Astrocyte (in vitro differentiated cells and primary cell): ENCODE measurements at regions not wholly inside any gene's neighbourhood (a gene's known extent, or its start where the extent isn't known, plus 50 kb on each side); places are given as distances from the start of the nearest gene placed in this dataset.

Experiments
- DNase-seq: peaks from one replicate; pipeline ENCODE4 v3.0.0-alpha.2; 2010; ENCODE audit warnings: low read depth
- FAIRE-seq: peaks from 2 replicates; lab custom pipeline; 2011; peaks lifted over from hg19 to GRCh38; lab: Jason Lieb, UNC
- H2AFZ ChIP-seq: 2 replicates; pipeline ENCODE4 v1.6.0; 2012; ENCODE audit warnings: low read depth, low read length, inconsistent platforms
- H3K27ac ChIP-seq: 2 replicates; pipeline ENCODE4 v1.5.1; 2011; ENCODE audit warnings: low read depth, low read length, inconsistent platforms
- H3K27me3 ChIP-seq: 2 replicates; pipeline ENCODE4 v1.6.0; 2011; ENCODE audit warnings: low read length, inconsistent platforms; ENCODE audit not compliant: insufficient read depth
- H3K36me3 ChIP-seq: 2 replicates; pipeline ENCODE4 v1.5.1; 2011; ENCODE audit warnings: low read length, inconsistent platforms; ENCODE audit not compliant: insufficient read depth
- H3K4me1 ChIP-seq: 2 replicates; pipeline ENCODE4 v1.5.1; 2011; ENCODE audit warnings: low read length, inconsistent platforms; ENCODE audit not compliant: insufficient read depth
- H3K4me2 ChIP-seq: 2 replicates; pipeline ENCODE4 v1.6.0; 2012; ENCODE audit warnings: low read length, inconsistent platforms
- H3K4me3 ChIP-seq: 2 replicates; pipeline ENCODE4 v1.5.1; 2011; ENCODE audit warnings: low read depth, mild to moderate bottlenecking, low read length, inconsistent platforms; ENCODE audit not compliant: insufficient read depth
- H3K79me2 ChIP-seq: 2 replicates; pipeline ENCODE4 v1.6.0; 2012; ENCODE audit warnings: mild to moderate bottlenecking, low read length, inconsistent platforms; ENCODE audit not compliant: insufficient read depth
- H3K9ac ChIP-seq: 2 replicates; pipeline ENCODE4 v1.6.0; 2012; ENCODE audit warnings: mild to moderate bottlenecking, low read length, inconsistent platforms
- H3K9me3 ChIP-seq: 2 replicates; pipeline ENCODE4 v1.5.1; 2012; ENCODE audit warnings: low read depth, mild to moderate bottlenecking, low read length, inconsistent platforms; ENCODE audit not compliant: insufficient read depth
- H4K20me1 ChIP-seq: 2 replicates; pipeline ENCODE4 v1.6.0; 2012; ENCODE audit warnings: low read length, inconsistent platforms; ENCODE audit not compliant: insufficient read depth
- H3K27ac Mint-ChIP-seq: one replicate; pipeline ENCODE4 v1.8.0; 2021; ENCODE audit warnings: mild to moderate bottlenecking, mixed read lengths; ENCODE audit not compliant: unreplicated experiment
- H3K27me3 Mint-ChIP-seq: one replicate; pipeline ENCODE4 v1.8.0; 2021; ENCODE audit warnings: low read depth, mixed read lengths; ENCODE audit not compliant: unreplicated experiment
- H3K36me3 Mint-ChIP-seq: one replicate; pipeline ENCODE4 v1.8.0; 2021; ENCODE audit warnings: low read depth, mixed read lengths; ENCODE audit not compliant: unreplicated experiment
- H3K4me1 Mint-ChIP-seq: one replicate; pipeline ENCODE4 v1.8.0; 2021; ENCODE audit warnings: low read depth, mixed read lengths; ENCODE audit not compliant: unreplicated experiment
- H3K4me3 Mint-ChIP-seq: one replicate; pipeline ENCODE4 v1.8.0; 2021; ENCODE audit warnings: mild to moderate bottlenecking, moderate library complexity, mixed read lengths; ENCODE audit not compliant: unreplicated experiment
- H3K9me3 Mint-ChIP-seq: one replicate; pipeline ENCODE4 v1.8.0; 2021; ENCODE audit warnings: mild to moderate bottlenecking, mixed read lengths; ENCODE audit not compliant: unreplicated experiment
- EZH2 ChIP-seq: IDR thresholded peaks from 2 replicates; pipeline ENCODE4 v1.6.1; 2012; ENCODE audit warnings: mild to moderate bottlenecking, low read length, inconsistent platforms; ENCODE audit not compliant: insufficient read depth
- TF ChIP-seq, protein P1 (sequence below): IDR thresholded peaks from 2 replicates; pipeline ENCODE4 v1.5.1; 2011; ENCODE audit warnings: low read depth, mild to moderate bottlenecking, inconsistent platforms, low read length, moderate library complexity; ENCODE audit not compliant: insufficient read depth

DNA sequence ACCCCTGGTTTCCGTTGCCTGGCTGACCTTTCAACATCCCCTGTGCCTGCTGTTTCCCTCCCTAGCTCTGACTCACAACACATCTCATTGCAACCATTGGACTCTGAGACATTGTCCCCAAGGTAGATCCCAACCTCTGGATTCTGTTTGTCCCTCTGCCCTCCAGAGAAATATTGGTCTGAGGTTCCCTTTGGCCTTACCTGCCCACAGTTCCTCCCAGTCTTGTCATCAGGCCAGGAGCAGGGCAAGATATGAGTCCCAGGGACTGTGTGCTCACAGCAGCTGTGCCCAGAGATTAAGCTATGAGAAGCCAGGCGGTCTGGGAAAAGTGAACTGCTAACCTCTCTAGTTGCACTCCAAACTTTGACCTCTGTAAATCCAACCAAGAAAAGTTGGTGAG is 168.2 kb upstream of the NR2F2 start:
- H3K79me2 ChIP-seq = no peaks in the 10 kb centered on the region
- H3K4me3 Mint-ChIP-seq = no peak overlapping the region
- no peak overlapping the region for H3K4me2 ChIP-seq
- H3K27ac Mint-ChIP-seq = no peak overlapping the region
- H2AFZ ChIP-seq = no peak overlapping the region
- H3K9me3 Mint-ChIP-seq = no peaks in the 10 kb centered on the region
- H3K4me1 ChIP-seq = no peaks in the 10 kb centered on the region
- H3K4me1 Mint-ChIP-seq = peaks cover 13% of the 10 kb centered on the region
- no peak for DNase-seq
- no peak for TF ChIP-seq EZH2
- TF ChIP-seq, protein P1, sequence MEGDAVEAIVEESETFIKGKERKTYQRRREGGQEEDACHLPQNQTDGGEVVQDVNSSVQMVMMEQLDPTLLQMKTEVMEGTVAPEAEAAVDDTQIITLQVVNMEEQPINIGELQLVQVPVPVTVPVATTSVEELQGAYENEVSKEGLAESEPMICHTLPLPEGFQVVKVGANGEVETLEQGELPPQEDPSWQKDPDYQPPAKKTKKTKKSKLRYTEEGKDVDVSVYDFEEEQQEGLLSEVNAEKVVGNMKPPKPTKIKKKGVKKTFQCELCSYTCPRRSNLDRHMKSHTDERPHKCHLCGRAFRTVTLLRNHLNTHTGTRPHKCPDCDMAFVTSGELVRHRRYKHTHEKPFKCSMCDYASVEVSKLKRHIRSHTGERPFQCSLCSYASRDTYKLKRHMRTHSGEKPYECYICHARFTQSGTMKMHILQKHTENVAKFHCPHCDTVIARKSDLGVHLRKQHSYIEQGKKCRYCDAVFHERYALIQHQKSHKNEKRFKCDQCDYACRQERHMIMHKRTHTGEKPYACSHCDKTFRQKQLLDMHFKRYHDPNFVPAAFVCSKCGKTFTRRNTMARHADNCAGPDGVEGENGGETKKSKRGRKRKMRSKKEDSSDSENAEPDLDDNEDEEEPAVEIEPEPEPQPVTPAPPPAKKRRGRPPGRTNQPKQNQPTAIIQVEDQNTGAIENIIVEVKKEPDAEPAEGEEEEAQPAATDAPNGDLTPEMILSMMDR = no peak
- no peaks in the 10 kb centered on the region for H3K36me3 Mint-ChIP-seq
- FAIRE-seq = no peak
- no peaks in the 10 kb centered on the region for H3K36me3 ChIP-seq
- no peak overlapping the region for H3K9ac ChIP-seq
- peaks cover 10% of the 10 kb centered on the region for H3K27me3 Mint-ChIP-seq
- no peak overlapping the region for H3K27ac ChIP-seq
- H3K9me3 ChIP-seq = no peaks in the 10 kb centered on the region
- H3K4me3 ChIP-seq = no peak overlapping the region
- no peaks in the 10 kb centered on the region for H3K27me3 ChIP-seq
- no peaks in the 10 kb centered on the region for H4K20me1 ChIP-seq

DNA sequence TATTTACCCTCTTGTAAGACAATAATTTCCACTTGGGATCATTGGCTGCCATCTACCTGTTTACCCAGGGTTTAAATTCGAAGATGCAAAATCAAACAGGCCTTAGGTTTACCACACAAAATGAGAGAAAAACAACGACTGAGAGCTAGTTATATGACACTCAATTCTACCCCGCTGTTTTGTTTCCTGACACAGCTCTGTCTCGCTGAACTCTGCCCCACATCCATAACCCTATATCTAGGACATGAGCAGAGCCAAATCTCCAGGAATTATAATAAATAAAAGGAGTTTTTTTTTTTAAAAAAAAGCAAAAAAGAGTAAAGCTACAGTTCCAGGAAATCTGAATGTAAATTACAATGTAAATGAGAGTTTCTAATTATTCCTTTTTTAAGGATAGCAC is 165.4 kb upstream of the NR2F2 start:
- H3K4me3 Mint-ChIP-seq = no peak overlapping the region

DNA sequence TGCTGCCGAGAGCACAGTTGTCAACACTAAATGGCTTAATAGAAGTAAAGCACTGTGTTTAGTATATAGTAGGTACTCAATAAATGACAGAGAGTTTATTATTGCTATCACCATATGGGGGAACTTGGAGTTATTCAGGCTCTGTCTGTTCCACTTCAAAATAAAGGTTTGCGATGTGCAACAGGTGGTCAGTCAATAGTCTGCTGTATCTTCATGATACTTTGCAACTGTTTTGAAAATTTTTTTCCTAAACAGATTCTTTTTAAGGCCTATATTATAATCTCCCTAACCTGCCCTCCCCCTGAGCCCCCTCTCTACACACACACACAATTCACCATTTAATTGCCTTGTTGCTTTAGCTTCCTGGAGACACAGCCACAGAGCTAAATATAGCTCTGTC is 164.7 kb upstream of the NR2F2 start:
- H3K9me3 ChIP-seq = no peaks in the 10 kb centered on the region
- H4K20me1 ChIP-seq = no peaks in the 10 kb centered on the region
- Mint-ChIP-seq H3K4me1 (peaks cover 13% of the 10 kb centered on the region), H3K9me3 (peaks cover 9% of the 10 kb centered on the region), H3K27me3 (peaks cover 6% of the 10 kb centered on the region), H3K4me3 (no peak overlapping the region), H3K36me3 (no peaks in the 10 kb centered on the region), H3K27ac (no peak overlapping the region)
- TF ChIP-seq, protein P1 = no peak
- no peak for TF ChIP-seq EZH2
- H3K4me2 ChIP-seq = no peak overlapping the region
- no peaks in the 10 kb centered on the region for H3K79me2 ChIP-seq
- no peaks in the 10 kb centered on the region for H3K4me1 ChIP-seq
- peaks cover 3% of the 10 kb centered on the region for H3K27me3 ChIP-seq
- H3K27ac ChIP-seq = no peak overlapping the region
- H3K9ac ChIP-seq = no peak overlapping the region
- FAIRE-seq = no peak
- DNase-seq = no peak
- no peak overlapping the region for H2AFZ ChIP-seq
- H3K36me3 ChIP-seq = no peaks in the 10 kb centered on the region
- no peak overlapping the region for H3K4me3 ChIP-seq

More for the DNA sequence above, 165.4 kb upstream of the NR2F2 start:
- H3K9ac ChIP-seq = no peak overlapping the region
- H3K9me3 Mint-ChIP-seq = peaks cover 7% of the 10 kb centered on the region
- H3K9me3 ChIP-seq = no peaks in the 10 kb centered on the region
- H3K79me2 ChIP-seq = no peaks in the 10 kb centered on the region
- H3K27me3 Mint-ChIP-seq = peaks cover 8% of the 10 kb centered on the region
- no peaks in the 10 kb centered on the region for H3K4me1 ChIP-seq
- TF ChIP-seq, protein P1 = no peak
- TF ChIP-seq EZH2 = no peak
- H2AFZ ChIP-seq = no peak overlapping the region
- no peaks in the 10 kb centered on the region for H3K36me3 ChIP-seq
- H3K4me1 Mint-ChIP-seq = peaks cover 13% of the 10 kb centered on the region
- no peak overlapping the region for H3K4me3 ChIP-seq
- no peak for DNase-seq
- FAIRE-seq = no peak
- H3K4me2 ChIP-seq = no peak overlapping the region
- H3K27me3 ChIP-seq = peaks cover 3% of the 10 kb centered on the region
- no peak overlapping the region for H3K27ac ChIP-seq
- H3K27ac Mint-ChIP-seq = no peak overlapping the region
- H3K36me3 Mint-ChIP-seq = no peaks in the 10 kb centered on the region
- no peaks in the 10 kb centered on the region for H4K20me1 ChIP-seq
